Osteoblast (primary cell): ENCODE measurements at regions not wholly inside any gene's neighbourhood (a gene's known extent, or its start where the extent isn't known, plus 50 kb on each side); places are given as distances from the start of the nearest gene placed in this dataset.

Experiments used
- DNase-seq: peaks from one replicate; pipeline ENCODE4 v3.0.0; 2011; ENCODE audit warnings: low spot score, mixed read lengths; ENCODE audit not compliant: insufficient read length; ENCODE audit errors: missing footprints
- H2AFZ ChIP-seq: 2 replicates; pipeline ENCODE4 v1.6.0; 2011; ENCODE audit warnings: mild to moderate bottlenecking, low read length
- H3K27ac ChIP-seq: 2 replicates; pipeline ENCODE4 v1.5.1; 2011; ENCODE audit warnings: mild to moderate bottlenecking, low read depth, low read length, moderate library complexity
- H3K27me3 ChIP-seq: 2 replicates; pipeline ENCODE4 v1.6.0; 2012; ENCODE audit warnings: mild to moderate bottlenecking, control low read depth, inconsistent platforms, low read length, moderate library complexity; ENCODE audit not compliant: insufficient read depth
- H3K36me3 ChIP-seq: 2 replicates; pipeline ENCODE4 v1.5.1; 2011; ENCODE audit warnings: mild to moderate bottlenecking, low read length, control low read depth, moderate library complexity; ENCODE audit not compliant: insufficient read depth
- H3K4me1 ChIP-seq: 2 replicates; pipeline ENCODE4 v1.5.1; 2011; ENCODE audit warnings: mild to moderate bottlenecking, low read length, control low read depth, moderate library complexity; ENCODE audit not compliant: insufficient read depth
- H3K4me2 ChIP-seq: 2 replicates; pipeline ENCODE4 v1.6.0; 2011; ENCODE audit warnings: mild to moderate bottlenecking, low read length; ENCODE audit not compliant: insufficient read depth
- H3K4me3 ChIP-seq: fragments of 200-600 bp; sonication (generic); 3 replicates; pipeline ENCODE4 v1.5.1; 2012; ENCODE audit warnings: mild to moderate bottlenecking, low read length, inconsistent platforms; ENCODE audit not compliant: insufficient read depth
- H3K79me2 ChIP-seq: 2 replicates; pipeline ENCODE4 v1.6.0; 2012; ENCODE audit warnings: mild to moderate bottlenecking, low read length, control low read depth, inconsistent platforms; ENCODE audit not compliant: insufficient read depth
- H3K9me3 ChIP-seq: 2 replicates; pipeline ENCODE4 v1.5.1; 2011; ENCODE audit warnings: low read depth, low read length, control low read depth
- H4K20me1 ChIP-seq: 2 replicates; pipeline ENCODE4 v1.6.0; 2012; ENCODE audit warnings: mild to moderate bottlenecking, low read length, control low read depth; ENCODE audit not compliant: insufficient read depth
- CTCF ChIP-seq: IDR thresholded peaks from 2 replicates; pipeline ENCODE4 v1.5.1; 2011; ENCODE audit warnings: mild to moderate bottlenecking, low read depth, low read length, moderate library complexity; ENCODE audit errors: extremely low read depth

DNA sequence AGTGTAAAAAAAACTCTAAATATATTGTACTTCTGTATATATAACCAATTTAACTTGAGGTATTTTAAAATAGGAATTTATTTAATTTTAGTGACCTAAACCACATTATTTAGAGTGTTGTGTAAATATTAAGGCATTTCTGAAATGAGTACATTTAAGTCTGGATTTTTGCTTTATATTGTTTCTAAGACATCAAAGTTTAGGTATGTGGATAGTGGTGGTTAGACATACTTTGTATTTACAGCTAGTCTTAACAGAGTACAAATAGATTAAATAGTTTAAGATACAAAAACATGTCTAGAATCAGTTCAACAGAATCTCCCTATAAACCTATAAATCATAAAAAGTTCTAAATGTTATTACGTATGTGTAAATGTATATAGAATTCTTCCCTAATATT lies 588.5 kb downstream of the TRIML1 start:
- no peak overlapping the region for H3K27ac ChIP-seq
- no peaks in the 10 kb centered on the region for H3K27me3 ChIP-seq
- H3K36me3 ChIP-seq = no peaks in the 10 kb centered on the region
- no peak for DNase-seq
- H3K79me2 ChIP-seq = no peaks in the 10 kb centered on the region
- H3K9me3 ChIP-seq = no peaks in the 10 kb centered on the region
- no peak overlapping the region for H2AFZ ChIP-seq
- H3K4me2 ChIP-seq = no peak overlapping the region
- TF ChIP-seq CTCF = no peak
- no peak overlapping the region for H3K4me3 ChIP-seq
- H3K4me1 ChIP-seq = no peaks in the 10 kb centered on the region
- no peaks in the 10 kb centered on the region for H4K20me1 ChIP-seq

GRCh38 chr4:188728359-188728758 lies 589.1 kb downstream of the TRIML1 start:
- no peak for DNase-seq
- no peak overlapping the region for H2AFZ ChIP-seq

DNA sequence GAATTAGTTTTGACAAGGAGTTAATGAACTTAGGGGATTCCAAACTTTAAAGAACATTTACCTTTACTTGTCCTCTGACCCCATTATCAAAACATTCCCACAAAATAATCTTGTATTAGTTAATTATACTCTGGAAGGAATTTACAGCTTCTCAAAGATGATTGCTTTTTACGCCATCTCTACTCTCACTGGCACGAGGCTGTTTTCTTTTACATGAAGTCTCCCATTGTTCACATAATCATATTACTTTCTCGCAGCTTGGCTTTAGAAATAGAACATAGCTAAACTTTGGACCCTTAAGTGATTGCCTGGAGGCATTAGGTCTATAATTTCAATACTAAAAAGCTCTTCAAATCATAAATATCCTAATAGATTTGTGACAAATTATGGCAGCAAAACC lies 592.9 kb downstream of the TRIML1 start:
- DNase-seq = no peak

More at GRCh38 chr4:188728359-188728758, 589.1 kb downstream of the TRIML1 start:
- Histone ChIP-seq H3K4me3 (no peak overlapping the region), H3K9me3 (no peaks in the 10 kb centered on the region), H3K4me2 (no peak overlapping the region), H4K20me1 (no peaks in the 10 kb centered on the region), H3K36me3 (no peaks in the 10 kb centered on the region), H3K27me3 (no peaks in the 10 kb centered on the region), H3K27ac (no peak overlapping the region), H3K4me1 (no peaks in the 10 kb centered on the region), H3K79me2 (no peaks in the 10 kb centered on the region)
- no peak for TF ChIP-seq CTCF

GRCh38 chr4:188735082-188735481 lies 595.8 kb downstream of the TRIML1 start:
- no peaks in the 10 kb centered on the region for H3K79me2 ChIP-seq
- H4K20me1 ChIP-seq = no peaks in the 10 kb centered on the region
- TF ChIP-seq CTCF = no peak
- H3K4me3 ChIP-seq = no peak overlapping the region
- H3K4me1 ChIP-seq = no peaks in the 10 kb centered on the region
- no peak overlapping the region for H3K4me2 ChIP-seq
- H3K9me3 ChIP-seq = no peaks in the 10 kb centered on the region
- no peaks in the 10 kb centered on the region for H3K27me3 ChIP-seq
- H2AFZ ChIP-seq = no peak overlapping the region
- DNase-seq = no peak
- H3K27ac ChIP-seq = no peak overlapping the region
- no peaks in the 10 kb centered on the region for H3K36me3 ChIP-seq

More for the DNA sequence above, 592.9 kb downstream of the TRIML1 start:
- H3K36me3 ChIP-seq = no peaks in the 10 kb centered on the region
- no peak for TF ChIP-seq CTCF
- no peak overlapping the region for H3K27ac ChIP-seq
- no peak overlapping the region for H2AFZ ChIP-seq
- H3K9me3 ChIP-seq = no peaks in the 10 kb centered on the region
- no peaks in the 10 kb centered on the region for H3K27me3 ChIP-seq
- H3K79me2 ChIP-seq = no peaks in the 10 kb centered on the region
- no peak overlapping the region for H3K4me2 ChIP-seq
- H4K20me1 ChIP-seq = no peaks in the 10 kb centered on the region
- H3K4me1 ChIP-seq = no peaks in the 10 kb centered on the region
- H3K4me3 ChIP-seq = no peak overlapping the region
